Skin epidermis (tissue), 12 donors: ENCODE measurements at regions not wholly inside any gene's neighbourhood (a gene's known extent, or its start where the extent isn't known, plus 50 kb on each side); places are given as distances from the start of the nearest gene placed in this dataset.

Source experiments
- H3K27ac ChIP-seq, 21 experiments: fragments of 200-600 bp; sonication (generic) in 11 of 21; one replicate each; pipeline ENCODE4 v1.5.0; 2020; ENCODE audit warnings: mild to moderate bottlenecking in 3 of 21, inconsistent platforms in 2 of 21, moderate library complexity in 2 of 21
- H3K4me3 ChIP-seq, 7 experiments: fragments of 200-600 bp; sonication (generic) in 2 of 7; one replicate each; pipeline ENCODE4 v1.5.0; 2020; ENCODE audit warnings: inconsistent platforms in 2 of 7, mild to moderate bottlenecking in 2 of 7, moderate library complexity in 1 of 7

DNA sequence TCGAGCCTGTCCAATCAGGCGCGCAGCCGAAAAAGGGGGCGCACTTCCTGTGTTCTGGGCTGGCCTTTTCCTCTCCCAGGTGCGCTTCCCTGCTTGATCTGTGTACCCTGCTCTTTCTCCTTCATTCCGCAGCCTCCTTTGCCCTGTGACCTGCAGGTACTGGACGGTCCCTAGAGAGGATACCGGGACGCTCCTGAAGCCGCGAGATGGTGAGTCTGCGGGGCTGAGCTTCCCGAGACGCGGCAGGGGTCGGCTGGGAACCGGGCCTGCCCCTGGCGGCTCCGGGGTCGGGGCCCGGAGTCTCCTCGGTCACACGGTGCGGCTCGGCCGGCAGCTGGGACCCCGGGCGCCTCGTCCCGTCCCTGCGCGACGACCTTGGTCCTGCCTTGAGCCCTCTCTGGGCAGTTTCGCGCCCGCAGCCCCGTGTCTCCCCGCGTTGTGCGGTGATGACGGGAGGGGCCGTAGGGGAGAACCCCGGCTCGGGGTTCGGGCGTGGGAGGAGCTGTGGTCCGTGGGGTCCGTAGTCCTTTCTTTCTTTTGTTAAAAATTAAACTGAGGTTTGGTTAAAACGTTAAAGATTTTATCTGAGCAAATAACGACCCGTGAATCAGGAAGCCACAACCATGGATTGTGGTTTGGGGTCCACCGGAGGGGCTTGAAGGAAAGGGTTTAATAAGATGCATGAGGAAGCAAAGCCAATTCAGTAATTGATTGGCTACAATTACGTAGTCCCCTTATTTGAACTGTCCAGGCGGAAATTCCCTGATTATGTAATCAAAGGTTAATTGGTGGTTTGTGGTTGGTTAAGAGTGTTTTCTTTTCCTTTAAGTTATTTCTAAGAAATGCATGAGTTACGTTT lies 172.8 kb upstream of the ZNF267 start:
- Histone ChIP-seq H3K27ac (peak overlapping the region; percentile 24 to 90 (median 78)), H3K4me3 (peak overlapping the region; percentile 61 to 97 (median 73))

DNA sequence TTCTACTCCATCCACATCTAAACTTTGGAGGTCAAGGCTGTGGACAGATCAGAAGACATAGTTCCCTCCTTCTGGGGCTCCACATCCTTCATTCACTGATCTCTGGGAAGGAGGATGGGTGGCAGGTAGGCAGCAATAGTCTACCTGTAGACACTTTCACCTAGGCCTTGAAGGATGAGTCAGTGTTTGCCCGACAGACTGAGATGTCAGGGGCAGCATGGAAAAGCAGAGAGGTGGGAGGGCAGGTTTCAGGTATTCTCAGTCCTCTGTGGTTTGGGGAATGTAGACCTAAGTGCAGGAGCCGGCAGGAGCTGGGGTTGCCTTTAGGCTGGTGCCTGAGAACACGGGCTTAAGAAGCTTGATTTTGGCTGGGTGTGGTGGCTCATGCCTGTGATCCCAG lies 171.9 kb upstream of the ZNF267 start:
- Histone ChIP-seq H3K27ac (peak overlapping the region in 5 of 21 experiments; percentile 2 to 90 (median 83)), H3K4me3 (peak overlapping the region in 1 of 7 experiments; percentile 68)

DNA sequence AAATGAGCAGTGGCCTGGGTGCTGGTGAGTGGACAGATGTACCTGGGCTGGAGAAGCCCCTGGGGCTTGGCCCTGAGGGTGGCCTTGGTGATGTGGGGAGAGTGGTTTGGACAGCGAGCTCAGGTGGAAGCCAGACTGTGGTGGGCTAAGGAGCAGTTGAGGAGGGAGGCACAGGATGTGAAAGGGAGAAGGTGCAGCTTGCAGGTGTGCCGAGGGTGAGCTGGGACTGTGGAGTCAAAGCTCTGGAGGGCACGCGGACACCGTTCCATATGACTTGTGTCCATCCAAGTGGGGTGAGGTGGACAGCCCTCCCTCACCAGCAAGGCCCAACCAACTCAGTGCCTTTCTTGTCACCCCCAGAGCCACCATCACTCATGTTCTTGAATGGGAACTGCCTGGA lies 170.8 kb upstream of the ZNF267 start:
- no peak overlapping the region for H3K27ac ChIP-seq

DNA sequence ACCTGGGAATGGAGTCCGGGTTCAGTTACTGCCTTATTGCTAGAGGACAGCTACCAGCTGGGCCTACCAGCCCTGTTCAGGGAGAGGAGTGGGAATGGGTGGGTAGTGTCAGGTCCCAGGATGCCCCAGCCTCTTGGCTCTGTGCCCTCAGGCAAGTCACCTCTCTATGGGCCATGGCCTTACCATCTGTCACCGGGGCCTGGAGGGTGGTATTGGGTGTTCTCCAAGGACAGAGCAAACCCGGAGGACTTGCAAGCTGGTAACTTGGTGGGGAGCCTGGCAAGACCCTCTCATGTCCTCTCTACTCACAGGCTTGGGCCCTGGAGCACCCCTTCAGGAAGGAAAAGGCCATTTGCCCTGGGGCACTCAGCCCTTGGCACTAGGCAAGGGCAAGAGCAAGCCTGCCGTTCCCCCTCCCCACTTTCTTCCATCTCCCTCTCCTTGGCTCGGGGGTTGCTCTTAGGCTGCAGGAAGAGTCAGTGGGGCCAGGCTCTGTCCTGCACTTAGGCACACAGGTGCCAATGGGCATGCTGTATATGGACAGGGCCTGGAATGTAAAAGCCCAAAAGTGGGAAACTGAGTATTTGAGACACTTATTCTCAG lies 170.0 kb upstream of the ZNF267 start:
- Histone ChIP-seq H3K4me3 (no peak overlapping the region), H3K27ac (no peak overlapping the region)

More for the DNA sequence above, 170.8 kb upstream of the ZNF267 start:
- no peak overlapping the region for H3K4me3 ChIP-seq

DNA sequence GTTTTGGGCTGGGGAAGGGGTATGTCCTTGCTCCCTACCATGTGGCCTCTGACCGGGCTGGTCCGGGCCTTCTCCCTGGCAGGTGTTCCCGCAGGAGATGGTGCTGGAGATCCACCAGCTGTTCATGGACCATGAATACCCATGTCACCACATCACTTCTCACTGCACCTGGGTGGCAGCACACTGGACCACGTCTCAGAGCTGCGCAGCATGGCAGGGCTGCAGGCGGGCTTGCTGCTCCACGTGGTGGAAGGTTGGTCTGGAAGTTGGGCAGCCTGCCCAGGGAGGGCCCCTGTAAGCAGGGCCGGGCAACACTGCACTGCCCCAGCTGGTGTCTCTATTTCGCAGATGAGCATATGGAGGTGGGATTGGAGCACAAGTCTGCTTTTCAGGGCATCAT lies 169.5 kb upstream of the ZNF267 start:
- H3K4me3 ChIP-seq, result no peak overlapping the region
- H3K27ac ChIP-seq, result no peak overlapping the region

DNA sequence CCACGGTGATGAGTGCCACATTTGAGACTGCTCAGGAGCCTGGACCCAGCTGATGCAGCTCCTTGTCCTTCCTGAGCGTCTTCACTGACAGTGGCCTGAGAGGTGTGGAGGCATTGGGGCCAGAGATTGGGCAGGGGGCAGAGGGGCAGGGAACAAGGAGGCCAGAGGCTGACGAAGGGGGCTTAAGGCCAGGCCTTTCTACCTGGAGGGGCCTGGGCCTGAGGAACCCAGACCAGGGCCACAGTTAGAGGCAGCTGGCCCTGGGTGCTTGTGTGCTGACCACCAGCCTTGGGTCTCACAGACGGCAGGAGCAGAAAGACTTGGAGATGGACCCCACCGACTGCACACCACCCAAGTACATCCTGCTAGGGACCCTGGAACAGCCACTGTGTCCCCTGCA lies 168.2 kb upstream of the ZNF267 start:
- Histone ChIP-seq H3K4me3 (no peak overlapping the region), H3K27ac (no peak overlapping the region)

DNA sequence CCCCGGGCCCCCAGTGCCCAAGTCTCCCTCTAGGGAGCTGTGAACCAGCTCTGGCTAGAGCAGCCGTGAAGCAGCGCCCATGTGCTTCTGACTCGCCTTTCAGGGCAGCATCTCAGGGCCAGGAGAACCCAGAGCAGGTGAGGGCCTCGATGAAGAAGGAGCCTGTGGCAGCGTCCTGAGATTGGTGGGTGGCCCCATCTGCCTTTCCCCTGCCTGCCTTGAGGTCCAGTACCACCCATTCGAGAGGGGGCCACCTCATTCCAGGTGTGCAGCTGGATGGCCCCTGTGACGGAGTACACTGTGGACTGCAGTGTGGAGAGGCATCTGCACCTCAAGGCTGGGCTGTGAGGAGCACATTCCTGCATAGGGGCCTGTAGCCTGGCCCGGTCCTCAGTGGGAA lies 167.3 kb upstream of the ZNF267 start:
- no peak overlapping the region for H3K4me3 ChIP-seq
- H3K27ac ChIP-seq, result no peak overlapping the region

DNA sequence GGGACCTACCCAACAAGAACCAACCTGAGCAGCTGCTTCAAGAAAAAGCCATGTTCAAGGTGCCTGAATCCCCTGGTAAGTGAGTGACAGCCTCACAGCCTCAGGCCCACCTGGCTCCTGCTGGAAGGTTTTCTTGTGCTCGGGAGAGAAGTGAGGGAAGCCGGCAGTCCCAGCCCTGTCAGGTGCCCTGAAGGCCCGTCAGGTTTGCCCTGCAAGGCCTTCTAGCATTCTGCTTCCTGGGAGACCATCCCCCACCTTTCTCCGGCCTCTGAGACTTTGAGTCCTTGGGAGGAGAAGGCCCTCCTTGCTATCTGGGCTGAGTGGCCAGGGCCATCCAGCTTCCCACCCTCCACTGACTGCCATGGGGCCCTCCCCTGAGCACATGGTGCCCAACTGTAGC lies 166.7 kb upstream of the ZNF267 start:
- Histone ChIP-seq H3K4me3 (no peak overlapping the region), H3K27ac (no peak overlapping the region)

DNA sequence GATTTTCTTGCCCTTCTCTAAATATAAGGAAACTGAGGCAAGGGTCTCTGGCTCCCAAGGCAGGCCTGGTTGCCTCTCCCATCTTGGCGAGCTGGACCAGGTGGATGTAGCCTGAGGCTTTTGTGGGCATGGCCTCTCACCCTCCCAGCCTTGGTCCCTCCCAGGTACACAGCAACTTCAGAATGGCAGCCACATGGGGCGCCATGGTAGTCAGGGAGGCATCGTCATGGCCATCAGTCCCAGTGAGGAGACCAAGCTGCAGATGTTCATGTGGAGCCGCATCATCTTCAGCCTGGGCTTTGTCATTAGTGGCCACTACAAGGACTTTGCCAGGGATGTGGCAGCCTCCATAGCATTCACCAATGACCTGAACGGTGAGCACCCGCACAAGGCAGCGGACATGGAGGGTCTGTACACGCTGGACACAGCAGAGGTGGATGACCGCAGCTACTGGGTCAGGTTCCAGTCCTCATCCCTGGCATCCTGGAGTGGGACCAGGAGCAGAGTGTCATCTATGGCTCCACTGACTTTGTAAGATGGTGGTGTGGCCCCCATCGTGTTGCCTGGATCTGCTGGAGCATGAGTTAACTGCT lies 165.8 kb upstream of the ZNF267 start:
- Histone ChIP-seq H3K27ac (no peak overlapping the region), H3K4me3 (no peak overlapping the region)

DNA sequence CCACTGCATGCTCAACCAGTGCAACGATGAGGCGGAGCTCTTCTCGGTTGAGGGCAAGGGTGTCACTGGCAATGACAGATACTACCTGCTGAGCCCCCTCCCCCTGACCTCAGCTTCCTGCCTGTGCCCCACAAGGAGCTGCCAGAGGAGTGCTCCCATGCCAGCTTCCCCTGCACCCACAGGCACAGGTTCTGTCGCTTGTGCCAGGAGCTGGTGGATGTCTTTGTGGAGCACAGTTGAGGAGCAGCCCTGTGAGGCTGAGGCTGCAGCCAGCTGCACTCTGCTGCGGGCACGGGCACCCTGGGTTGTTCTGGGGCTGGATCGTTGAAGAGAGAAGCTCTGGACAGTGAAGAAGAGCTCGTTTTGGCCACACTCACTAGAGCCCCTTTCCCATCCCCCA lies 165.3 kb upstream of the ZNF267 start:
- no peak overlapping the region for H3K27ac ChIP-seq
- H3K4me3 ChIP-seq, result no peak overlapping the region

DNA sequence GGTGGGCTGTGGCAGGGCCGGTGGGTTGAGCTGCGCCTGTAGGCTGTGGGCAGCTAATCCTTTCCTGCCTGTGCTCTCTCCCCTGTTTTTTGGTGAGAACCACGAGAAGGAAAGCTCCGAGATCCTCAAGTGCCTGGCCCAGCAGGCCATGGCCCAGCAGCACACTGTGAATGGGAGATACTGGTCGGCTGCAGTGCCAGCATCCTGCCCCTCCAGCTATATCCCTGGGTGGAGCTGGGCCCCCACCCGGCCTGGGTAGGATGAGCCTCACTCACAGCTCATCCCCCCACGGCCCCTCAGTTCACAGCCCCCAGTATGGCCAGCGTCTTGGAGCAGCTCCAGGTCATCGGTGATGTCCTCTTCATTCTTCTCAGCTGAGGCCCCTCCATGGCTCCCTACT lies 164.4 kb upstream of the ZNF267 start:
- Histone ChIP-seq H3K27ac (no peak overlapping the region), H3K4me3 (no peak overlapping the region)

DNA sequence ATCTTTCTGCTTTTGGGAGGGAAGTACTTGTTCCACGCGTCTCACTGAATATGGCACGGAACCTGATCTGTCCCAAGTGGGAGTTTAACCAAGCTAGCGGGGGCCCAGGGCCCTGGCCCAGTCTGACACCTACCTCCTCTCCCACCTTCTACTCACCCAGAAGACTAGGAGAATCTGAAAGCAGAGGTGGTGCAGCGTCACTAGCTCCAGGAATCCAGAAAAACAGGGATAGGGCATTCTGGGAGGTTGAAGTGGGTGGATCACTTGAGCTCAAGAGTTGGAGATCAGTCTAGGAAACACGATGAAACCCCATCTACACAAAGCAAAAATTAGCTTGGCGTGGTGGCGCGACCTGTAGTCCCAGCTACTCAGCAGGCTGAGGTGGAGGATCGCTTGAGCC lies 163.5 kb upstream of the ZNF267 start:
- Histone ChIP-seq H3K27ac (no peak overlapping the region), H3K4me3 (no peak overlapping the region)

DNA sequence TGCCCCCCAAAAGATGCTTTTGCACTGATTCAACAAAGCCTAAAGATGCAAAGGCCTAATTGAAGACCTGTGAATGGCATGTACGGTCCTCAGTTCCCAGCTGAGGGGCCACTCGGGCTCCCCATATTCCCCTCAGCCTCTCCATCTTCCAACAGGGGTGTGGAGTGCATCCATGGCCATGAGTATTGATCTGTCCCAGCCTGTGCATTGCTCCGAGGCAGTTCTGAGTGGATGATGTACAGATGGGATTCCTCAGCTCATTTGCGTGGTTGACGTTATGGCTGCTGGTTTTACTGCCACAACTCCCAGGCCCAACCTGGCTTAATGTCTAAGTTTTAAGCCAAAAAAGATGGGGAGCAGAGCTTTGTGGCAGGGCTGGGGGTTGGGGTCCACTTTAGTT lies 162.7 kb upstream of the ZNF267 start:
- no peak overlapping the region for H3K4me3 ChIP-seq

DNA sequence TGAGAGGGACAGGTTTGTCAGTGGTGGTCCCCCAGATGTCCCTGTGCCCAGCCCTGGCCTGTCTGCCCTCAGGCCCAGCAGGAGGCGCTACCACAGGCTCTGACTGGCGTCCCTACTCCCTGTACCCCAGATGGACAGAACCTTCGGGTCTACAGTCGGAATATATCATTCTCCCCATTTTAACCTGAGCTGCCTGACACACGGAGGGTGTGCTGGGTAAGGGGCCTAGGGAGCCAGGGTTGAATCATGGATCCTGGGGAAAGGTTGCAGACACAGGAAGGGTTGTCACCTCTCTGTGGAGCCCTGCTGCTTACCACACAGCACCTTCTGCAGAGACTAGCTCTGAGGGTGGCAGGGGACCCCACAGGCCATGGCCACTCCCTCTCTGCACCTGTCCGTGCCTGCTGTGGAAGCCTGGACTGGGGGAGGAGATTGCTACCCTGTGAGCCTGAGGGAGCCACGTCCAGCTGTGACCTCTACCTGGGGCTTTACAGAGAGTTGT lies 162.2 kb upstream of the ZNF267 start:
- Histone ChIP-seq H3K4me3 (no peak overlapping the region), H3K27ac (no peak overlapping the region)

More for the DNA sequence above, 162.7 kb upstream of the ZNF267 start:
- H3K27ac ChIP-seq, result no peak overlapping the region

DNA sequence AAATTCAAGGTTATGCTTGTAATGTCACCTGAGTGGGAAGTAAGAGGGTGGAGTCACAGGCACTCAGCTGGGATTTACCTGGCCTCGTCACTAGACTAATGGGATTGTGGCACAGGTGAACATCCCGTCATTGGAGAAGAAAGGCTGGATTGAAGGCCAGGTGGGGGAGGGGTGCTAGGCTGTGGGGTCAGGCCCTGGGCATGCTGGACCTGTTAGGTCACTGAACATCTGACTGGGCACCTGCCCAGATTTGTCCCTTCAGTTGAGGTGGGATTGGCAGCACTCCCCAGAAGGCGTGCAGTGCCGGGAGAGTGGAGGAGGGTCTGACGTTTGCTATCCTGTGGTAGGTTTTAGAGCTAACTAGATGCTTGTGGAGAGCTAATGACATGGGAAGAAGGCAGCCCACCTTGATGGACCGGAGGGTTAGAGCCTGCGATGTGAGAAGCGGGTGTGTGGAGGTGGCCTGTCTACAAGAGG lies 161.5 kb upstream of the ZNF267 start:
- no peak overlapping the region for H3K27ac ChIP-seq

DNA sequence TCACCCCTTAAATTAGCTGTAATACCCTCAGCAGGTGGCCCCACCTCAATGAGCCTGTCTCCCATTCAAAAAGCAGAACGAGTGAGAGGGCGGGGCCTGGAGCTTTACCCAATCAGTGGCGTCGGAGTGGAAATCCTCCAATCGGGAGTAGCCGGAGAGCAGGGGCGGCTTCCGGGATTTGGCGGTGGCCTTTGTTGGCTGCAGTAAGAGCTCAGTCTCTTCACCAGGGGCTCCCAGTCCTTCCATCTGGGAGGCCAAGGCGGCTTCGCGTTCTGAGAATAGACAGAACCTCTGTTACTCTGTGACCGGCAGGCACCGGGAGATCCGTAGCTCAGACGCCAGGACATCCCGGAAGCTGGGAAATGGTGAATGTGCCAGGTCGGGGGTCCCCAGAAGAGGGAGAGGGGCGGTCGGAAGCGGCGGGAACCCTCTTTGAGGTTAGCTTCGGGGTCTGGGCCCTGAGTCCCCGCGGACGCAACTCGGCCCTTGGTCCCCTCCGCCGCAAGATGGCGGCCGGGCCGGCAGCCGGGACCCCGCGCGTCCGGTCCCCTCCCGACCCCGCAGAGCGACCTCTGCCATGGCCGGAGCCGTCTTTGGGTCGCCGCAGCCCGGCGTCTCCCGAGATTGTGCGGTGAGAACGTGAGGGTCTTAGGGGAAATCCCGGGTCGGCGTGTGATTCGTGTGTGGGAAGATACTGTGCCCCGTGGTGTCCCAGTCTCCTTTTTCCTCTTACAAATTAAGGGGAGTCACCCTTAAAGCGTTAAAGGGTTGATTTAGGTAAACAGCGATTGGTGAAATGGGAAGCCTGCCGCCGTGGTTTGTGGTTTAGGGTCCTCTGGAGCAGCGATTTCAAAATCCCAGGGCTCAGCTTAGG lies 160.3 kb upstream of the ZNF267 start:
- peak overlapping the region; percentile 57 to 98 (median 93) for H3K4me3 ChIP-seq

More for the DNA sequence above, 161.5 kb upstream of the ZNF267 start:
- no peak overlapping the region for H3K4me3 ChIP-seq

DNA sequence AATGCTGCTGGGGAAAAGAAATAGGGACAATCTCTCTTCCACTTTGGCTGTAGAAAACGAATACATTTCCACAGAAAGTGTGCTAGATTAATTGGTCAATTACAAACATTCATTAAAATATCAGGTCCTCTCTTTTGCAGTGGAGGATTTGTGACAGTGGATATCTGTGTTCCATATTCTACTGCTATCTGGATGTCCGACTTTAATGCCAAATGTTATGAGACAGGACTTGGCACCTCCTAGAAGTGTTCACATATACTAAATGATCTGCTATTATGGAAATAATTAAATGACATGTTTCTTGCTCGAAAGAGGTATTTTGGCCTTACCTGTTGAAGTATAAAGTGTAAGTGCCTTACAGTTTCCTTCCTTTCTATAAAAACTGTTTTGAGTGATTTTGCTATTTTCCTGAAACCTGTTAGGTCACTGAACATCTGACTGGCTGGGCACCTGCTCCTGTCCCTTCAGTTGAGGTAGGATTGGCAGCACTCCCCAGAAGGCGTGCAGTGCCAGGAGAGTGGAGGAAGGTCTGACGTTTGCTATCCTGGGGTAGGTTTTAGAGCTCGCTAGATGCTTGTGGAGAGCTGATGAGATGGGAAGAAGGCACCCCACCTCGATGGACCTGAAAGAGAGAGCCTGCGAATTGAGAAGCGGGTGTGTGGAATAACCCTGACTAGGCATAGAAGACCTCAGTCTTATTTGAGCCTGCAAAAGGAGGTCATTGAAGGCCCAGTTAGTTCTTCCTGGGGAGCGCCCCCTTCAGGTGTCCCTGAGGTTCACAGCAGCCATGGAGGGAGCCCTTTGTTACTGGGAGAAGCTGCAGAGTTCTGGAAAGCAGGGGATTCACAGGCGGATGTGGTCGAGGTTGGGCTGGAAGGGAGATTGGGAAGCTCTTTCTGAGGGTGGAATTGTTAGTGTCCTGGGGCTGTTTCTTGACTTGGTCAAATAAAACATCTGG lies 159.4 kb upstream of the ZNF267 start:
- peak overlapping the region in 20 of 21 experiments; percentile 88 to 98 (median 96) for H3K27ac ChIP-seq
- H3K4me3 ChIP-seq, result peak overlapping the region; percentile 57 to 98 (median 93)

More for the DNA sequence above, 160.3 kb upstream of the ZNF267 start:
- peak overlapping the region; percentile 88 to 98 (median 96) for H3K27ac ChIP-seq

DNA sequence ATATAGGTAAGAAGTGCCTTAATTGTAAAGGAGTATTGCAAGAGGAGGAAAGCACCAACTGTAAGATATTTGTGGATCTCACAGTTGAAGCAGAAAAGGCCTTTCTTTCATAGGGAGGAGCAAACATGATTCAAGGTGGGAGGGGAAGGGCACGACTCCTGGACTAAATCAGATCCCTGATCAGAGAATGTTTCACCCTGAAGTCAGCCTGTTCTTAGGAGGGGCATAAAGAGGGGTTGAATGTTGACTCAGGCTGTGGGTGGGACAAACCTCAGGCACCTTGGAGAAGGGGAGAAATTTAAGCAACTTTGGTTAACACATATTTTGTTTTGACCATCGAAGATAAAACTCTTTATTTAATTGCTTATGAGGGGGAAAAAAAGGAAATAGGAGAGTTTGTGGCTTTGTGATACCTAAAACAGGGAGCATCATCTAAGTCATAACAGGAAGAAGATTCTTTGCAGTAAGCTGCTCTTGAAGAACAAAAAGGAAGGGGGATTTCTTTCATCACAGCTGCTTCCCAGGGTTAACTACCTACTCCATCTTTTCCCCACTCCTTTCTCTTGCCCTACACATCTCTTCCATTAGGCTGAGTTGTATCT lies 158.6 kb upstream of the ZNF267 start:
- peak overlapping the region in 1 of 21 experiments; percentile 97 for H3K27ac ChIP-seq
- H3K4me3 ChIP-seq, result no peak overlapping the region
